ENCODE measurements at regions not wholly inside any gene's neighbourhood (a gene's known extent, or its start where the extent isn't known, plus 50 kb on each side); places are given as distances from the start of the nearest gene placed in this dataset.
A peak's percentile ranks its signal among the peaks of the same experiment; 100 is the strongest.

DNA sequence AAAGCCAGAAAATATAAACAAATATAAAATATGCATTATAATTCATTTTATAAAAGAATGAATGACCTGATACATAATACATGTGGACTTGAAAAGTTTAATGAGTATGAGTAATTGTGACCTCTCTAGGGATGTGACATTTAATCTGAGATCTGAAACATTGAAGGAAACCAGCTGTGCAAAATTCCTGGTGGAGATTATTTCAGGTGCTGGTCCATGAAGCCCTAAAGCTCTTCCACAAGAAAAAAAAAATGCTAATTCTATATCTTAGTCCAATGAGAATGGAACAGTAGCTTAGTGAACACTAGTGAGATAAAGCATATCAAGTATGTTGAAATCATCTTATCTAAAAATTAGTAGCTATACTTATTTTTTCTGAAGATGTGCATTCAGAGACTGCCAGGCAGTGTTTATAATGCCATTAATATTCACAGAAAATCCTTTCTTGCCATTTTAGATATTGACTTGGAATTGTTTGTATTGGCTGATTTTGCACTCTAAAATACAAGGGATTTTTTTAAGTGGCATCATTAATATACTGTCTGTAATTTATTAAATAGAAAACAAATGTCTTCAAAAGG, 1485.9 kb downstream of the PLA2G4A start:
- no peak for DNase-seq (ENCODE audit: low read depth)

DNA sequence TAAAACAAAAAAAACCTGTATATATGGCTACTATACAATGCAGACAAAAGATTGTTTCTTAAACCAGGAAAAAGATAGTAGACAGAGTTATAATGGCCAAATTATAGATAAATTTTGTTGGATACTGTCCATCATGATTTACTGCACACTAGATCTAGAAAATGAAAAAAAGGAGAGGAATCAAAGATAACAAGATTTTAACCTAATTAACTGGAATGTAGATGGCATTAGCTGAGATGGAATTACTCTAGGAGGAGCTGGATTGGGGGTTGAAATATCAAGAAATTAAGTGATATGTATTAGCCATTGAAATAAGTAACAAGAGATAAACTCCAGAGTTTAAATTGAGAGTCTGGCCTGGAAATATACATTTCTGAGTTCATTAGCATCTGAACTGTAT, 1489.1 kb downstream of the PLA2G4A start:
- no peak for DNase-seq (ENCODE audit: low read depth)

DNA sequence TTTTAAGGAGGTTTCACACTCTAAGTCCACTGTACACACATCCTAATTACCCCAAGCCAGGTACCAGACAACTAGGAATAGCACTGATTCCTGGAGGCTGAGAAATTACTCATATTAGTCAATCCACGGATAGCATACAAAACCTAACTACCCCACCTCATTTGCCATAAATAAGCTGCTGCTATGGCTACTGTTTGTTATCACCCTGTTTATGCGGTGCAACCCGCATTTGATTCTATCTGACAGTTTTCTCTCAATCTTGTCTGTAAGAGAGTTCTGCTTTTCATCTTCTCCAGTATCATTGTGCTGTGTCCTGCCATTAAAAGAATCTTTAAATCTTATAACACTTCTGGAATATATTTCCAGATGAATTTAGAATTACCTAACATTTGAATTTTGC, 1496.5 kb downstream of the PLA2G4A start:
- no peak for DNase-seq (ENCODE audit: low read depth)

DNA sequence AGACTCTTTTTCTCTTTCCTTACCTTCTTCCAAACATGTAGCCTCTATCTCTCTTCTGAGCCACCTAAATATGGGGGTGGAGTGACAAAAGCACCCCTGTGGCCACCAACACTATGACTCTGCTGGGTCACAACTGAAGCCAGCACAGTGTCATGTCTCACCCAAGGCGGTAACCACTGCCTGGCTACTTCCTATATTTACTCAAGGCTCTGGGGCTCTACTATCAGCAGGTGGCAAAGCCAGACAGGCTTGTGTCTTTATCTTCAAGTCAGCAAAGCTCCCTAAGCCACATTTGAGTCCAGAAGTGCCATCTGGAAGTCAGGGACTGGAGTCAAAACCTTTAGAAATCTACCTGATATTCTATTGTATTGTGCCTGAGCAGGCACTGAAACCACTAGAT, 1515.2 kb downstream of the PLA2G4A start:
- DNase-seq (ENCODE audit: low read depth), result no peak

DNA sequence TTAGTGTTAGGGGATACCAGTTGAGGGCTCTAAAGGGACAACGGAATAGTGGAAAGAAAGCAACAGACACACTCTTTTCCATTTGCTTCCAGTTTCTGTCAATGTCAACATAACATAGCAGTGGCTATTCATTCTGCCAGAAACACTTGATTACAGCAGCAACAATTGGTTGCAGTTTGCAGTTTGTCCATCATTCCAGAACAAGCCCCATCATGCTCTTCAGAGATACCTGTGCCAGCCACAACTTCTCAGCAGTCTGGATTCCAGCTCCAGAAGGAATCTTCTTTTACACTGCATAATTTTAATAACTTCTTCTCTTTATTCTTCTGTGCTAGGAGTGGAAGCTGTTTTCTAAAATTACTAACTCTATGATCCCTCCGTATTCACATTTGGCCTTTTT, 1521.4 kb downstream of the PLA2G4A start:
- no peak for DNase-seq (ENCODE audit: low read depth)

DNA sequence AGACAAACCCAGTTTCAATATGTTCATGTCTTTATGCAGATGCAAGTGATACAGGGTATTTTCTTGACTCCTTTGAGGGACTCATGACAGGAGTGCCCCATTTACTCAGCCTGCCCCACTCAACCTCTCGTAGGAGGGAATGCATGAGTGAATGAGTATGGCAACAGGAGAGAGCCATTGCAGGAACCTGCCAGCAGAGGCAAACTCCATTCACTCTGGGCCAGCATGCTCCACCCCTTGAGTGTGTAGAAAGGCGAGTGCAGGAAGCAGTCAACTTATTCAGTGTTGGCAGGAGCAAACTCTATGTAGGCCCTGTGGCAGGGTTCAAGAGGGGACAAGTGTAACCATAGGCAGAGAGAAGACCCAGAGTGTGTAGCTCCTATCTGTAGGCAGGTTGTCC, 1526.3 kb downstream of the PLA2G4A start:
- no peak for DNase-seq (ENCODE audit: low read depth)

DNA sequence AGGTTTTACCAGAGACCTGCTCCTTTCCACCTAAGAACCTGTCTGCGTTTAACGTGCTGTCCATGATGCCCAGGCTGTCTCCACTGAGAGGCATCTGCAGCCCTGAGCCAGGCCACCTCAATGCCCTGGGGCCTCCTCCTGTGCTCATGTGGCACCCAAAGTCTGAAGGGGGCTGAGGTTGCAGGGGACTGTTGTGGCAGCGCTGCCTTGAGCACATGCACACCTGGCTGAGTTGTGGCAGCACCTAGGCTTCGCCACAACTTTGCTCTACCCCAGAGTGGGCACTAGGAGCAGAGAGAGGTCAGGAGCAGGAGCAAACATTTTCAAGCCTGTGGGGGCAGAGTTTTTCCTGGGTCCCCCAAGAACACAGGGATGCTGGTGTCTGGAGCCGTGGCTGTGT, 1527.1 kb downstream of the PLA2G4A start:
- DNase-seq (ENCODE audit: low read depth), result no peak

DNA sequence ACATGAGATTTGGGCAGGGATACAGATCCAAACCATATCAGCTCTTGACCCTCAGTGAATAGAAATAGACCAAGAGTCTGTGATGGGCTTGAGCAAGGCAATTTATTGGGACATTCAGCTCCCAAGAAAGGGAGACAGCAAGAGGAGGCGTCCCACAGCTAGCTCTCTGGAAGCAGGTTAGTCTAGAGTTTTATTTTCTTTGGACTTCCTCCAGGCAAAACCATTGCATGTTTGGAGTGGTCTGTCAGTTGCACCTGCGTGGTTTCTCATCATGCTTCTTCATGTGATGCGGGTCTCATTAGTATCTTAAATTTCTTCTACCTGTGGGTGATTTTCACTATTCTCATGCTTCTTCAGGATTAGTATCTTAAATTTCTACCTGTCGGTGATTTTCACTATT, 1530.6 kb downstream of the PLA2G4A start:
- DNase-seq (ENCODE audit: low read depth), result no peak

DNA sequence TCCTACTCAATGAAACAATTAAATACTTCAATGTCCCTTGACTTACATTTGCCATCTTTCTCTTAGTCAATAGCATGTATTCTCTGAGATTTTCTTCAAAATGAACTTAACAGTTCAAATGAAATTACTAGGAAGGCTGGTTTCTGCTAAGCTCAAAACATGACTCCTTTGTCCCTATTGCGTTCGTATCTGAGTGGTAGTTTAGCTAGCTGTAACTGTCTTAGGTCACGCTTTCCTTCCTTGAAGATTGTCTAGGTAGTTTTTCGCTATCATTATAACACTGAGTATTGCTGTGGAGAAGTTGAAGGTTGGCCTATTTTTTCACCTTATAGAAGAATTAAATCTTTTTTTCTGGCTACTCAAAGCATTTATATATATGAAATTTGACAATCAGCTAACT, 1535.2 kb downstream of the PLA2G4A start:
- DNase-seq (ENCODE audit: low read depth), result no peak

DNA sequence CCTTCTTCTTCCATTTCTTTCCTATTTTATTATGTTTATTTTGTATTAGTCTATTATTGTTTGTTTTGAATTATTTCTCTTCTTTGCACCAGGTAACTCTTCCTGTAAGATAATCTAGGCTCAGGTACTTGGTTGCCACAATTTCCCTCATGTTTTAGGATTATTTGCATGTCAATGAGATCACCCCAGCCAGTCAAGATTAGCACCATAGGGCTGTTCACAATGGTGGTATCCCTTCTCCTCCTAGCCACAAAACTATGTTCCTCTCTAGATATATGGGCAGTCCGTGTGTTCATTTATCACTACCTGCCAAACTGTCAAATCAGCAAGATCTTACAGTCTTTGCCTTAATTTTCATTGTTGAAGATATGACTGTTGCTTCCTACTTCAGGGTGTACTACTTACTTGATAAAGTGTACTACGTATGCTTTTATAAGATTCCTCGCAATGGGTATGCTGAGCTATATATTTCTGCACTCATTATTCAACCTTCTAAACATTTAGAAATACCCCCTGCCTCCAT, 1536.2 kb downstream of the PLA2G4A start:
- no peak for DNase-seq (ENCODE audit: low read depth)

DNA sequence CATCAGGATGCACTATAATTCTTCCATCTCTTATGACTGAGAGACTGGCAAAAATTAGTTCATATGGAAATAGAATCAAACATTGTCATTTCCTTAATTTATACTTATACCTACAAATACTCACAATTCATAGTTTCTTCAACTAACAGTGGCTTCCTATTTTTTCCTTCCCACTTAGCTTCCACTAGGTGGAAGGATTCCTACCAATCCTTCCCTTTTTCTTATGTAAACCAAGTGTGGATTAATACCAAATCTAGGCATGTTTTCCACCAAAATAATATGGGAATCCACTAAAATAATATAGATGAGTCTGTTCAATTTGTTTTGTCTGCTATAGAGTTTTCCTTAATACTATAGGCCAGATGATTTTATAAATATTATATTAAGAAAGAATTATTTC, 1537.1 kb downstream of the PLA2G4A start:
- no peak for DNase-seq (ENCODE audit: low read depth)

DNA sequence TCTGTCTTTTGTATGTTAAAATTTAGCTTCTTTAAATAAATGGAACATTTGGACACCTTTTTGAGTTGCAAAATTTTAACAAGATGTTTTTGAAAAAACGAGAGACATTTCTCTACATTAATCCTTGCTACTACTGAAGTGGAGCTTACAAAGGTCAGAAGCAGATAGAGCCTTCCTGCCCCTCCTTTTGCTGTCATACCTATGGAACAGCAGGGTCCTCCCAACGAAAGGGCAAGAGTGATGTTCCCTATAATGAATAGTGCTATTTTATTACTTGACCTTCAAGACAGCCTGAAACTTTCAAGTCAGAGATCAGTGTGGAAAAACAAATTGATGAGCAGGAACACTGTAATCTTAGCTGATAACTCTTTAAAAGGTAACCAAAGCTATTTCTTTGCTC, 1538.9 kb downstream of the PLA2G4A start:
- no peak for DNase-seq (ENCODE audit: low read depth)

DNA sequence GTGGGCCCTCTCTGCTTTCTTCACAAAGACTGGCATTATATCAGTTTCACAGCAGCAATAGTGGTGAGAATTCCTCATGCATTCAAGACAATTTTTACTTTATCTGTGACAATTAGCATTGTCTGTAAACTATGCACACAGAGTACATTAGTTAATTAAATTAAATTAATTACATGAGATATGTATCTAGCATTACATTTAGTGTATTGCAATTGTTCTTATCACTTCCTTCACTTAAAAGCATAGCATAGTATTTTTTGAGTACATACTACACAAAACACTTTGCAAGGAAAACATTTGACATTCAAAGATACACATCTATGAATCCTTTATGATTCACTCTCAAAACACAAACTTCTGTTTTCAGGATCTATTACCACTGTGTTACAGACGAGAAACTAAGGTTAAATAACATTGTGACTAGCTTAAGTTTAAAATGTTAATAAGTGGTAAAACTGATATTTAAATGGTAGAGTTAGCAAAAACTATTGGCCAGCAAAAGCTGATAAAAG, 1542.6 kb downstream of the PLA2G4A start:
- no peak for DNase-seq (ENCODE audit: low read depth)

DNA sequence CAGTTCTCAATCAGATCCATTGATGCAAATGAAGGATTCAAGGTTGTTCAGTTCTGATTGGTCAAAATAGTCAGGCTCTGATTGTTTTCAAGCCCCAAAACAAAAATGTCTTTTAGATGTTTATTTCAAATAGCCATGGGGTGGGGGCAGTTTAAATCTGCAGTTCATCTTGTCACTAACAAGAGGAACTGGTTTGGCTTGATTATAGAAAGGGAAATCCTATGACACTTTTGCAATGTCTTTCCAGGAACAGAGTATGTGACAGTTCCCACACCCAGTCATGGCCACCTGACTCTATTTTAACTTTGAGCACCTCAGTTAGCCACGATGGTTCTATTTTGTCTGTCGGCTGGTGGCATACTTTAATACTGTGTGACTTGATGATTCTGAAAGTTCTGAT, 1544.1 kb downstream of the PLA2G4A start:
- DNase-seq (ENCODE audit: low read depth), result no peak

DNA sequence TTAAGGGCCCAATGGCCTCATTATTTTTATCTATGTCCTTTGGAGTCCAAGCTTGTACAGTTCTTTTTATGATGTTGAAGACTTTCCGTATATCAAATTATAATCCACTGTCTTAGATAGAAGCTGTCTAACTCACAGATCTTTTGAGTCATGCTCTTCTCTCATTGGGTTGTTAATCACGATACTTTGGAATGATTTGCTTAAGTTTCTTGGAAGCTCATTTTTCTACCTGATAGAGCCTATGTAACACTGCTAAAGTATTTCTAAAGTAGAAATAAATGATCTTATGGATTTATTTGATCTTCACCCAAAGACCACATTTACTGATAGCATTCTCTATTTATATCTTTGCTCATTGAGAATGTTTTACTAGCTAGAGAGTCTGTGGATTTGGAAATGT, 1554.1 kb downstream of the PLA2G4A start:
- DNase-seq (ENCODE audit: low read depth), result no peak

DNA sequence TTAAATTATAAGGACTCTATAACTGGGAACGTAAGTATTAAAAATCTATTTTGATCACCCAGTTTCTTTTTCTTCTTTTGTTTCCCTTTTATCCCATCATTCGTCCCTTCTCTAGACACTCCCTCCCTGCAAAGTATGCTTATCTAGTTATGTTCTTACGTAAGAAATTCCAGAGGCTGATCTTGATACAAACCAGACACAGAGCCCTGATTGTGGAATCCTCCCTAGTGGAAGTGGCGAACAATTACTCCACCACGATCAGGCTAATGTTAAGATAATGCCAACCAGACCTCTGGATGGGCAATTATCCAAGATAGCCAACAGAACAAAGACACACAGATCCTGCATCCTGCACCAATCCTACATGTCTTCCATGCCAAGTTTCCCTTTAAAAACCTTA, 1557.4 kb downstream of the PLA2G4A start:
- no peak for DNase-seq (ENCODE audit: low read depth)

DNA sequence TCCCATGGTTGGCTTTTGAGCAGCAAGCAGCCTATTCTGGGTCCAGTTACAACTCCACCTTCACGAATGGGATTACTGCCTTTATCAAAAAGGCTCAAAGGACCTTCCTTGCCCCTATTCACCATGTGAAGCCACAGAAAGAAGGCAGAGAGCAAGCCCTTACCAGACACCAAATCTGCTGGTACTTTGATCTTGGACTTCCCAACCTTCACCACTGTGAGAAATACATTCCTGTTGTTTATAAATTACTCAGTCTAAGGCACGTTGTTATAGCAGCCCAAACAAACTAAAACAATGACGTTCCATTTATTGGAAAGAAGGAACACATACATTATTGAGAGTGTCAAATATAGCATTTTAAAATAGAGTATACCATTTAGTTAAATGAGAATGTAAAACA, 1557.9 kb downstream of the PLA2G4A start:
- no peak for DNase-seq (ENCODE audit: low read depth)

DNA sequence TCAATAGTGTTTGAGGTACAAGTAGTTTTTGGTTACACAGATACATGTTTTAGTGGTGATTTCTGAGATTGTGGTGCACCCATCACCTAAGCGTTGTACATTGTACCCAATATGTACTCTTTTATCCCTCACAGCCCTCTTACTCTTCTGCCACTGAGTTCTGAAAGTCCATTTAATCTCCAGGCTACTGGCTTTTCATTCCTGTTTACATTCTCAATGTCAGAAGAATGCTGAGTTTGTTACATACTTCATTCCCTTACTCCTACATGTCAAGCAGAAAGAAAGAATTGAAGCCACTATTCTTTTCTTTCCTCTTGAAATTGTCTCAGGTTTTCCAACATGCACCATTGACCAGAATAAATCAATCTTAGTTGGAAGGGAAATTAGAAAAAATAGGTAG, 1565.9 kb downstream of the PLA2G4A start:
- DNase-seq (ENCODE audit: low read depth), result no peak

DNA sequence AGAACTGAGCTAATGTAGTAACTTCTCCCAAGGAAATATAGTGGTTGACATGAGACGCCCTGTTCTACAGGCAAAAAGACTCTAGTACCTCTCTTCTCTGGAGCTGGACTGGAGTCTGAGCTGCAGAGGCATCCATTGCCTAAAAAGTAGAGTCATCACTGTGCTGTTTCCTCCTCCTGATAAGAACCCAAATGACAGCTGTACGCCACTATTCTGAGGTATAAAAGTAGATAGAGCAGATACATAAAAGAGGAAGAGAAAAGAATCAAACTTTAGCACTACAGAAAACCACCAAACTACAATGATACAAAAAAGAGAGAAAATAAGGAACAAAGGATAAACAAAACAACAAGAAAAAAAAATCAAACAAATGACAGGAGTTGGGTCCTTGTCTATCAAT, 1568.8 kb downstream of the PLA2G4A start:
- no peak for DNase-seq (ENCODE audit: low read depth)

DNA sequence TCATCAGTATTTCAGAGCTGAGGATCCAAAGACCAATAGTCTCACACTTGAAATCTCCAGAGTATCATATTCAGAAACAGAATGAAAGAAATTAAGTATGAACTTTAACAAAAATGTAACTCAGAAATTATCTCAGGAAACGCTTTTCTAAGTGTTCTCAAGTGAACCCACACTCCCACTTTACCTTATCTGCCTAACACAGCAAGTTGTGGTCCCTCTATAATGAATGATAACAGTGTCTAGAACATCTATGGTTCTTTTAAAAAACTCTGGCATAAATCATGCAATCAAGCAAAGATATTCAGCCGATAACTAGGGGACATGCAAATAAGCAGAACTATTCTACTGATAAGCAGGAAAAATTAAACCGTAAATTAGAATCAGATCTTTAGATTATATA, 1574.2 kb downstream of the PLA2G4A start:
- no peak for DNase-seq (ENCODE audit: low read depth)

DNA sequence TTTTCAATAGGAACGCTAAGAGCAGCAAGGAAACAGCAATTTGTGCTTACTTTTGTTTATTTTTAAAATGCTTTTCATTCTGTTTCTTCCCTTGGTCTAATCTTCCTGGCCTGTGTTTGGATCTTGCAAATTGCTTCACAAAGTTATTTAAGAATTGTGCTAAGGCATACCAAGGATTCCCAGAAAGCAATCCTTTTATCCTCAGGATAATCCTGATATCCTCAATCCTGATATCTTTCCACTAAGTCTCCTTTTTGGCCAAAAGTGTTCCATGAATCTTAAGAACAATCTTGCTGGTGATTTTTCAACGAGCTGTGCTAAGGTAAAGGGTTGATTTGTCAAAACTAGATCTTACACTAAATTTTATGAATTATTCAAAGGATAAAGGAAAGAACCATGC, 1577.9 kb downstream of the PLA2G4A start:
- no peak for DNase-seq (ENCODE audit: low read depth)

DNA sequence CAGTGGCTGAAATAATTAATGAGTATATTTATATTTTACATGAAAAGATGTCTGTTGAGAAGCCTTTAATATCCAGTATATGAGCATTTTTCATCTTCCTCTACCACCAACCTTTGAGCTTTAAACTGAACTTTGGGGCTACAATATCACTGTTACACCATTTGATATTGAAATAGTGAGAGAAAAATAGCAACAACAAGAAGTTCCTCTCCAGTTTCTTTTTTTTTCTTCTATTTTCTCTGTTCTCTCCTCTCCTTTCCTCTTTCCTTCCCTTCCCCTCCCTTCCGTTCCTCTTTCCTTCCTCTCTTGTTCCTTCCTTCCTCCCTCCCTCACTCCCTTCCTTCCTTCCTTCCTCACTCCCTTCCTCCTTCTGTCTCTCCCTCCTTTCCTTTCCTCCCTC, 1591.4 kb downstream of the PLA2G4A start:
- no peak for DNase-seq (ENCODE audit: low read depth)

DNA sequence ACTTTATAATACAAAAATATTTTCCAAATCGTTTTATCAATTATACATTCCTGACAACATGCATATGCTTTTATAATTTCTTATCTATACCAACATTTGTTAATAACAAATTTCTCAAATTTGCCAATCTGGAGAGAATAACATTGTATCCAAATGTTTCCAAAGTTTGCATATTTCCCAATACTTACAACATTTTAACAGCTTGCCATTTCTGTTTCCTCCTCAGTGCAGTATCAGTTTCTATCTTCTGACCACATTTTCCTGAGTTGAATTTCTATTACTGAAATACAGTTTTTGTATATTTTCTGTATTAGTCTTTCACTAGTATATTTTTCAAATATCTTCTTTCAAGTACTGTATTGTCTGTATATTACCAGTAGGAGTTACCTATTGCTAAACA, 1594.3 kb downstream of the PLA2G4A start:
- no peak for DNase-seq (ENCODE audit: low read depth)

DNA sequence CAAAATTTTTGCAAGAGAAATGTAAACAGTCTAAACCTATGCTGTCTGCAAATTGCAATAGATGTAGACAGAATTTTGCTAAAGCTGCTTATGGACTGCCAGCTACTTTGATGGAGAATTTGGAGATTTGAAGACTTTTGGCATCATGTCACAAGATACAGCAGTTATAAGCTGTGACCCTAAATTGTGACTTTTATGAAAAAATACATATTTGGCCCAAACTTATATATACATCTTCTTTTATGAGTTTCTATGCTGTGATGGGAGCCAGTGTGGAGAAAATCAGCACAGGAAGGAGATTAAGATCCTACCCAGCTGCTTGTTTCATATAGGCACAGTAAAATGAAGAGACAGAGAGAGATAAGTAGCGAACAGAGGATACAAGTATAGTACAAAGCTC, 1595.4 kb downstream of the PLA2G4A start:
- no peak for DNase-seq (ENCODE audit: low read depth)

DNA sequence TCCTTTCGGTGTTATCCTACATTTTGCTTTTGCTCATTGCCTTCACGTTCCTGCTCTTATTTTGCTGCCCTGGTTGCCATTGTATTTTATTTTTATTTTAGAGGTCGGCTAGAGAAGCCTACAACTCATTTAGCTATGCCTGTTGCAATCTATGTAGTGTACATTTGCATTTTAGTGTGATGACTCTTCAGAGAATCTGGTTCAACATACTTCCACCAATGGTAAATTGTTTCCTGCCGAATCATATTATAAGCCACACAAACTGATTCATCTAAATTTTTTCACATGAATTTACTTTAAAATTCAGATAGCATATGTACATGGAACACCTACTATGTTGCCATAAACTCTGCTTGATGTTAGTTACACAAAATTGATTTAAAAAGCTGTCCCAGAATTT, 1596.9 kb downstream of the PLA2G4A start:
- peak; percentile 23 for DNase-seq (ENCODE audit: low read depth)
